H1 (cell line): ENCODE measurements at regions not wholly inside any gene's neighbourhood (a gene's known extent, or its start where the extent isn't known, plus 50 kb on each side); places are given as distances from the start of the nearest gene placed in this dataset.

Experiments used
- CREB1 ChIP-seq: IDR thresholded peaks from 2 replicates; pipeline ENCODE4 v1.6.1; 2012; ENCODE audit warnings: inconsistent platforms
- CTCF ChIP-seq, 3 experiments: IDR thresholded peaks; 1 replicate in 2 of 3; 2 replicates in 1 of 3; pipeline versions ENCODE4 v1.5.1 to v1.6.1; 2011; ENCODE audit warnings: low read length in 3 of 3, mild to moderate bottlenecking in 3 of 3, inconsistent platforms in 2 of 3, low read depth in 1 of 3, moderate library complexity in 1 of 3; ENCODE audit not compliant: insufficient read depth in 1 of 3; ENCODE audit errors: control extremely low read depth in 1 of 3
- MAX ChIP-seq: IDR thresholded peaks from 2 replicates; pipeline ENCODE4 v1.6.1; 2012; ENCODE audit warnings: inconsistent platforms
- SIRT6 ChIP-seq: IDR thresholded peaks from one replicate; pipeline ENCODE4 v1.7.1; 2012; ENCODE audit warnings: low read length, inconsistent platforms
- TCF12 ChIP-seq: IDR thresholded peaks from 2 replicates; pipeline ENCODE4 v1.6.1; 2011; ENCODE audit warnings: low read depth, mild to moderate bottlenecking, low read length

DNA sequence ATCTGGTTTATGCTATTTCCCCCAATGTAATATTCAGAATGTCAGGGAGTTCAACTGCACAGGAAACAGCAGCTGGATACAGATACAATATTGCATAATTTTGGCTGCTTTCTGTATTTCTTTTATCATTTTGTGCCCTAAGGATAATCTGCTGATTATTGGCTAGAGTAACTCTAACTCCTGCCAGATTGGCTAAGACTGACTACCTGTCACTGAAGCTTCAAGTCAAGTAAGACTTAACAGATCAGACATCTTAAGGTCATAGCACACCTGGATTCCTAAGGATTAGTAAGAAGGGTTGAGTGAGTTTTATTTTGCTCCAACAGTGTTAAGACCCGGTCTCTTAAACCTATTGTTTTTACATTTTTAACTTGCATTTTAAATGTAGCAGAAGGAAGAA is 136.8 kb downstream of the KLF8 start:
- TF ChIP-seq CTCF (IDR thresholded peaks at IDR 0.05; ENCODE audit: control extremely low read depth in 1 of 3, insufficient read depth in 1 of 3, low read depth in 1 of 3, low read length in 3 of 3) (no peak), SIRT6 (no peak), MAX (no peak), CREB1 (no peak), TCF12 (no peak)
